Fibroblast of villous mesenchyme (primary cell): ENCODE measurements at regions not wholly inside any gene's neighbourhood (a gene's known extent, or its start where the extent isn't known, plus 50 kb on each side); places are given as distances from the start of the nearest gene placed in this dataset.

Source experiments
- DNase-seq: peaks from one replicate; pipeline ENCODE4 v3.0.0-alpha.2; 2010; ENCODE audit warnings: low read depth
- H3K4me3 ChIP-seq: 2 replicates; pipeline ENCODE4 v1.5.1; 2011; ENCODE audit warnings: low read depth, mild to moderate bottlenecking, low read length
- TF ChIP-seq, protein P1 (sequence below): IDR thresholded peaks from 2 replicates; pipeline ENCODE4 v1.5.1; 2012; ENCODE audit warnings: low read depth, mild to moderate bottlenecking, low read length; ENCODE audit not compliant: insufficient read depth

DNA sequence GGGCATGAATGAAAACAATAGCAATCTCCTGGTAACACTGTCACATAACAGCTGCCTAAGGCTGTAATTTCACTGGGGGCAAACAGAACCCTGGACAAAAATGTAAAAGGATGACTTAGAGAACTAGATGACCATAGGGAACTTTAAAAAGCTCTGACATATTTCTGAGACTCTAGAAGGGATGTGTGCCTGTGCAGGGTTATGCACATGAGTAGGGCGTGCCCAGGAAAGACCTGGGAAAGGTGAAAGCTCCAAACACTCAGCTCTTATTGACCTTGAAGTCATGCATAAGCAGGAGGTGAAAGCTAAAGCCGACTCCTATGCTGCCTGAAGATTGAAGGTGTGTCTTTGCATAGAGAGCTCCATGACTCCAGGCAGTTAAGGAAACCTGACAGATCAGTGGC, 118.4 kb upstream of the BTBD3 start:
- H3K4me3 ChIP-seq, result no peak overlapping the region
- TF ChIP-seq, protein P1, sequence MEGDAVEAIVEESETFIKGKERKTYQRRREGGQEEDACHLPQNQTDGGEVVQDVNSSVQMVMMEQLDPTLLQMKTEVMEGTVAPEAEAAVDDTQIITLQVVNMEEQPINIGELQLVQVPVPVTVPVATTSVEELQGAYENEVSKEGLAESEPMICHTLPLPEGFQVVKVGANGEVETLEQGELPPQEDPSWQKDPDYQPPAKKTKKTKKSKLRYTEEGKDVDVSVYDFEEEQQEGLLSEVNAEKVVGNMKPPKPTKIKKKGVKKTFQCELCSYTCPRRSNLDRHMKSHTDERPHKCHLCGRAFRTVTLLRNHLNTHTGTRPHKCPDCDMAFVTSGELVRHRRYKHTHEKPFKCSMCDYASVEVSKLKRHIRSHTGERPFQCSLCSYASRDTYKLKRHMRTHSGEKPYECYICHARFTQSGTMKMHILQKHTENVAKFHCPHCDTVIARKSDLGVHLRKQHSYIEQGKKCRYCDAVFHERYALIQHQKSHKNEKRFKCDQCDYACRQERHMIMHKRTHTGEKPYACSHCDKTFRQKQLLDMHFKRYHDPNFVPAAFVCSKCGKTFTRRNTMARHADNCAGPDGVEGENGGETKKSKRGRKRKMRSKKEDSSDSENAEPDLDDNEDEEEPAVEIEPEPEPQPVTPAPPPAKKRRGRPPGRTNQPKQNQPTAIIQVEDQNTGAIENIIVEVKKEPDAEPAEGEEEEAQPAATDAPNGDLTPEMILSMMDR, result no peak
- no peak for DNase-seq

DNA sequence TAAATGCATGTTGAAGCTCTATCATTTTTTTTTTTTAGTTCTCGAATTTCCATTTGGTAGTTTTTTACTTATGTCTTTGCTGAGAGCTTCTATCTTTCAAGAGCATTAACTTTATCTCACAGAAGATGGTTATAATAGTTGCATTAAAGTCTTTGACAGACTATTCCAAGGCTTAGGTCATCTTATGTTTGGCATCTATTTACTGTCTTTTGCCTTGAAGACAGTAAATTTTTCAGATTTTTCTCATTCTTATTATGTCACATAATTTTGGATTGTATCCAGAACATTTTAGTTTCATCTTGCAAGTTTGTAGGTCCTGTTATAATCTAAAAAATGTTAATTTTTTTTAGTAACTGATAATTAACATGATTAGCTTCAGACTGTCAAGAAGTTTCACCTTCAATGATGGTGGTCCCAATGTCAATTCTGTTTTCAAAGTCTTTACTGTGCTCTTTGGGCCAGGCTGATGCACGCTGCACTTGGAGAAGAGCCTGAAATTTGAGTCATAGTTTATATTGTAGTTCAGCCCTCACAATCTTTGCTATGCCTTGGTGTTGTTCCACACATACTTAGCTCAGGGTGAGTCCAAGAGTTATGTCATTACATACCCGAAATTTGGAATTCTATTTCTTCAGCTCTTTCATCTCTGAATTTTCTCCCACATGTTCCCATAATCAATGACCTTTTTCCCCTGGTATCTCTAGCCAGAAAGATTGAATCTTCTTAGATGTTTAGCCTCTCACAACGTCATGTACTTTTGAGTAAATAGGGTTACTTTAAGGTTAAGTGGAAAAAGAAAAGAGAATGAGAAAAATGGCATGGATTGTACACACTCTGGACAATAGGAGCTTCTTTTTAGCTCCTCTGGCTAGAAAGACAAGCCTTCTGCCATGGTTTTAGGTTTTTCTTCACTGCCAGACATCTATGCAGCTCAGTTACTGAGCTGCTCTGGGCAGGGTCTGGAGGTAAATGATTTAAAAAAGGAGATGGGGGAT, 110.3 kb upstream of the BTBD3 start:
- H3K4me3 ChIP-seq, result no peak overlapping the region
- DNase-seq, result peak; percentile 71
- TF ChIP-seq, protein P1, result no peak

DNA sequence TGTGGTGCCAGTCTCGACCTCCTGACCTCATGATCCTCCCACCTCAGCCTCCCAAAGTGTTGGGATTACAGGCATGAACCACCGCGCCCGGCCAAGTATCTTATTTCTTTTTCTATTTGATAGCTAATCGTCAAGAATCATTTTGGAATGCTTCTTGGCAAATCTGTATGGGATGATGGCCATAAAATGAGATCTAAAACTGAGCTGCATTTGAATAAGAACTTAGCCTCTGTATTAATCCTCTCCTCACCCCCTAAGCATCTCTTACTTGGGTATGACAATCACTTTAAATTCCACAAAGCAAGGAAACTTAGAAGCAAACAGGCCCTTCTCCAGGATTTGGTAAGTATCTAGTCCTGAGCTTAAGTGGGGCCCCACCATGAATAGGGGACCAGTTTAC, 108.9 kb upstream of the BTBD3 start:
- H3K4me3 ChIP-seq, result no peak overlapping the region
- DNase-seq, result no peak
- TF ChIP-seq, protein P1, result no peak

DNA sequence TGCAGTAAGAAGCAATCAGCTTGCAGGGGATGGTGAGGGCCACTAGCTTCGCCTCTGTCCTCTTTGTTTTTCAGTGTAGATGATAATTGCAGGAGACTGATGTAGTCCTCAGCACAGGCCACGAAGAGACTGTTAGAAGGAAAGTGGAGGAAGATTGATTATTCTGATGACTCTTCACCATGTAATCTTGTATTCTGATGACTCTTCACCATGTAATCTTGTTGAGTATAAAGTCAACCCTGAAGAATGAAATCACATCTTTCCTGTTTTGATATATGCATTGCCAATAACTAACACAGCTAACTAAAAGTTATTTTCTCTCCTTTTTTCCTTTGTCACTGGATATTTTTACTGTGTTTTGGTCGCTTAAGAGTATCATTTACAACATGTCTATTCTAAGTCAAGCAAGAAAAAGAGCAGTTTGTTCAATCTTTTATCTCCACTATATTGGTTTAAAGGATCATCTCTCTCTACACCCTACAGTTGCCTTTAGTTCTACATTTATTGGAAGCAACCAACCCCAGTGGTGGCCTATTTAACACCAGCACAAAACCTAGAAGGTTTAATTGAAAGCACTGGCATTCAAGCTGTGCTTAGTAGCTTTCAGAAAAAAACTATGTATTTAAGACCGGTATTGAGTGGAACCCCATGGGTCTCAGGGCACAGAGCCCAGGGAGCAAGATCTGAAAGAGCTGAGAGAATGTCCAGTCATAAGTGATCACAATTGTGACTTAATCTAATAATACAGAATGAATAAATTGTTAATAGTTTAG, 107.2 kb upstream of the BTBD3 start:
- peak; percentile 44 for DNase-seq
- no peak overlapping the region for H3K4me3 ChIP-seq
- TF ChIP-seq, protein P1, result no peak

DNA sequence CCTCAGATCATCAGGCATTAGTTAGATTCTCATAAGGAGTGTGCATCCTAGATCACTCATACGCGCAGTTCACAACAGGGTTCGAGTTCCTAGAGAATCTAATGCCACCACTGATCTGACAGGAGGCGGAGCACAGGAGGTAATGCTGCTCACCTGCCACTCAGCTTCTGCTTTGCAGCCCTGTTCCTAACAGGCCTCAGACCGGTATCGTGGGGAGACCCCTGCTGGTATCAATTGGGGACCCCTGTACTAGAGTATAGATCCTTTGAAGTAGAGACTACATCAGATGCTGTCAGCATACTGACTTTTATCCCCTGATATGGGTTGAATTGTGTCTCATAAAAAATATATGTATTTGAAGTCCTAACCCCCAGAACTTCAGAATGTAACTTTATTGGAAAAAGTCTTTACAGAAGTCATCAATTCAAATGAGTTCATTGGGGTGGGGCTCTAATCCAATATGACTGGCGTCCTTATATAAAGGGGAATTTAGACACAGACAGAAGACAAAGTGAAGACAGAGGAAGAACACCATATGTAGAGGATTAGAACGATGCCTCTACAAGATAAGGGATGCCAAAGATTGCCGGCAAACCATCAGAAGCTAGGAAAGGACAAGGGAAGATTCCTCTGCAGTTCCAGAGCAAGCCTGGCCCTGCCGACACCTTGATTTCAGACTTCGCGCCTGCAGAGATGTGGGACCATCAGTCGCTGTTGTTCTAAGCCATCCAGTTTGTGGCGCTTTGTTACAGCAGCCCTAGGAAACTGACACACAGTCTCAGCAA, 104.4 kb upstream of the BTBD3 start:
- DNase-seq, result peak; percentile 23
- no peak overlapping the region for H3K4me3 ChIP-seq
- TF ChIP-seq, protein P1, result no peak

DNA sequence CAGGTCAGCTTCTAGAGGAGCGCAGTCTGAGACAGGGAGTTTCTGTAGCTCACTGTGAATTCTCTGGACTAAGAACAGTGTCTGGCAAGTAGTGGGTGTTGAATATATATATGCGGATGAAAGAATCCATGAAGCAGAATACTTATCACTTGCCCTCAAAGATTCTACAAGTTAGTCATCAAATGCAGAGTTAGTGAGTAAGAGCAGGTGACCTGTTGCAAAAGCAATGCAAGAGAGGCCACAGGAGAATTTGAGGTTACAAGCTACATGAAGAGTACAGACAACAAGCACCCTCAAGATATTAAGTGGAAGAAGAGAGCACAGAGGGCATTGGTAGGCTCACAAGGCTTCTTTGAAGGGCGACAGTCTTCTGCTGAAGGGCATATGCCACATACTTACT, 103.4 kb upstream of the BTBD3 start:
- DNase-seq, result peak; percentile 59
- TF ChIP-seq, protein P1, result no peak
- H3K4me3 ChIP-seq, result no peak overlapping the region
